Astrocyte of the spinal cord (primary cell): ENCODE measurements at regions not wholly inside any gene's neighbourhood (a gene's known extent, or its start where the extent isn't known, plus 50 kb on each side); places are given as distances from the start of the nearest gene placed in this dataset.

ENCODE experiments used
- DNase-seq: peaks from one replicate; pipeline ENCODE4 v3.0.0; 2011; ENCODE audit warnings: low read depth, low spot score
- H3K4me3 ChIP-seq: 2 replicates; pipeline ENCODE4 v1.5.1; 2011; ENCODE audit warnings: low read depth, mild to moderate bottlenecking, low read length, moderate library complexity
- CTCF ChIP-seq: IDR thresholded peaks from 2 replicates; pipeline ENCODE4 v1.5.1; 2012; ENCODE audit warnings: low read depth, mild to moderate bottlenecking, low read length, inconsistent platforms
- in situ Hi-C: cut with HindIII; loops from 2 replicates; pipeline ENCODE4 v1.10.0; 2017; ENCODE audit warnings: low sequenced_read_pairs

- TF ChIP-seq CTCF: no peak
- in situ Hi-C loops: no loop called here
- no peak overlapping the region for H3K4me3 ChIP-seq
- no peak for DNase-seq
These were observed 130.4 kb upstream of the DSEL start for GRCh38 chr18:67646890-67647289.

- no peak for TF ChIP-seq CTCF
- H3K4me3 ChIP-seq: no peak overlapping the region
- DNase-seq: no peak
- in situ Hi-C loops: no loop called here
These were observed 127.7 kb upstream of the DSEL start for GRCh38 chr18:67644226-67644625.

GRCh38 chr18:67639872-67640271, 123.4 kb upstream of the DSEL start:
- no peak for DNase-seq
- H3K4me3 ChIP-seq: no peak overlapping the region
- in situ Hi-C loops: no loop called here
- no peak for TF ChIP-seq CTCF

- no peak for DNase-seq
- TF ChIP-seq CTCF: no peak
- in situ Hi-C loops: no loop called here
- no peak overlapping the region for H3K4me3 ChIP-seq
These were observed 120.3 kb upstream of the DSEL start for GRCh38 chr18:67636597-67637385.

- in situ Hi-C loops: no loop called here
- DNase-seq: no peak
- TF ChIP-seq CTCF: no peak
- H3K4me3 ChIP-seq: no peak overlapping the region
These were observed 118.3 kb upstream of the DSEL start for GRCh38 chr18:67634631-67635338.

GRCh38 chr18:67633939-67634338, 117.4 kb upstream of the DSEL start:
- in situ Hi-C loops: no loop called here
- TF ChIP-seq CTCF: no peak
- no peak for DNase-seq
- H3K4me3 ChIP-seq: no peak overlapping the region
